ENCODE measurements at regions not wholly inside any gene's neighbourhood (a gene's known extent, or its start where the extent isn't known, plus 50 kb on each side); places are given as distances from the start of the nearest gene placed in this dataset.

- TF ChIP-seq ZNF518B (CRISPR knock-in tag; IDR thresholded peaks at IDR 0.05) (no peak), COPS2 (conservative IDR thresholded peaks at IDR 0.05) (no peak), ZNF224 (CRISPR knock-in tag; IDR thresholded peaks at IDR 0.05) (no peak), ZC3H11A (IDR thresholded peaks at IDR 0.05; ENCODE audit: low read depth, low read length) (no peak), ELF1 (tag; IDR thresholded peaks at IDR 0.05) (no peak), NEUROD1 (IDR thresholded peaks at IDR 0.05; ENCODE audit: borderline replicate concordance, low read depth, low read length, partially characterized antibody) (no peak), NKRF (IDR thresholded peaks at IDR 0.05; ENCODE audit: borderline replicate concordance) (no peak), DMBX1 (CRISPR knock-in tag; IDR thresholded peaks at IDR 0.05; ENCODE audit: borderline replicate concordance) (peak; percentile 57; the same call in 1 of the 2 replicates), MYBL2 (IDR thresholded peaks at IDR 0.05; ENCODE audit: low read depth) (no peak), MYBL2 (CRISPR knock-in tag; IDR thresholded peaks at IDR 0.05; ENCODE audit: borderline replicate concordance) (no peak), AFF4 (CRISPR knock-in tag; IDR thresholded peaks at IDR 0.05) (no peak), FOXA3 (CRISPR knock-in tag; conservative IDR thresholded peaks at IDR 0.05 in 1 of 2, IDR thresholded peaks at IDR 0.05 in 1 of 2) (no peak), HDAC6 (IDR thresholded peaks at IDR 0.05; ENCODE audit: low read depth, low read length) (no peak), ZNF134 (CRISPR knock-in tag; conservative IDR thresholded peaks at IDR 0.05) (no peak), ZNF212 (CRISPR knock-in tag; IDR thresholded peaks at IDR 0.05) (no peak), FOS (IDR thresholded peaks at IDR 0.05; ENCODE audit: extremely low read depth, insufficient read length) (no peak), ZBTB8A (IDR thresholded peaks at IDR 0.05; ENCODE audit: partially characterized antibody) (no peak), BMI1 (IDR thresholded peaks at IDR 0.05; ENCODE audit: low read length) (no peak)
These were observed 172.7 kb upstream of the CTNNB1 start (continued) for GRCh38 chr3:41026394-41027177.
